ENCODE measurements at regions not wholly inside any gene's neighbourhood (a gene's known extent, or its start where the extent isn't known, plus 50 kb on each side); places are given as distances from the start of the nearest gene placed in this dataset.

DNA sequence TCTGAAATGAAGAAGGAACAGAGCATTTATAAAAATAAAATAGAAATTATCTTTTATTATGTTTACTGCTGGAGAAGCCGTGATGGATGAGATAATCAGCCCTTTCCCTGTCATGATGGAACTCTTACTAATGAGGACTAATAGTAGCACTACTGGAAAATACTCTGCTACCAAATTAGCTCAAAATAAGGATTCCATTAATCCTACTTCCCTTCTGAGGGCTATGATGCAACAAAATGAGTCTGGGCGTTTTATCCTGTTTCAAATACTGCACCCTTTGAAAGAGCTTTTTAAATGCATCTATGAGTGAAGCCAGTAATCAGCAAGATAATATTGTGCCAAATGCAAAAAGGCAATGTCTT lies 59.3 kb upstream of the CARMIL1 start:
- Histone ChIP-seq H4K20me1 (ENCODE audit: insufficient read depth, low read length) (no peaks in the 10 kb centered on the region), H3K4me1 (ENCODE audit: control insufficient read depth, insufficient read depth, low read length) (no peaks in the 10 kb centered on the region), H2BK15ac (ENCODE audit: low read depth, low read length) (no peak overlapping the region), H3K9ac (ENCODE audit: low read depth, low read length) (no peak overlapping the region), H3K18ac (ENCODE audit: low read depth, low read length) (no peak overlapping the region), H2AFZ (replicated peaks; ENCODE audit: low read length, poor library complexity) (no peak overlapping the region), H3K9me3 (ENCODE audit: control insufficient read depth, insufficient read depth, low read length) (no peaks in the 10 kb centered on the region), H2BK20ac (ENCODE audit: low read depth, low read length) (no peak overlapping the region), H3K27ac (ENCODE audit: insufficient read depth, low read length) (no peak overlapping the region), H3K79me1 (ENCODE audit: low read depth in 1 of 2, low read length in 2 of 2) (no peaks in the 10 kb centered on the region), H3K4ac (ENCODE audit: low read depth, low read length) (no peak overlapping the region), H2BK120ac (ENCODE audit: low read depth, low read length) (no peak overlapping the region), H3K4me2 (ENCODE audit: low read depth, low read length) (no peak overlapping the region), H2BK5ac (ENCODE audit: low read depth, low read length, poor library complexity, severe bottlenecking) (no peak overlapping the region), H3K9me1 (ENCODE audit: insufficient read depth, low read length) (no peaks in the 10 kb centered on the region), H4K91ac (ENCODE audit: insufficient read depth, low read depth, low read length) (no peak overlapping the region), H3K4me3 (ENCODE audit: insufficient read depth, low read depth, low read length) (no peak overlapping the region), H3K27me3 (ENCODE audit: control insufficient read depth, insufficient read depth, low read length) (no peaks in the 10 kb centered on the region), H3K23ac (ENCODE audit: low read depth, low read length) (no peak overlapping the region), H3K56ac (ENCODE audit: extremely low read depth, insufficient read depth, low read length) (no peak overlapping the region), H2AK5ac (ENCODE audit: low read depth, low read length) (no peak overlapping the region), H2AK9ac (replicated peaks; ENCODE audit: low read depth, low read length, poor library complexity) (no peak overlapping the region), H3K14ac (replicated peaks; ENCODE audit: low read depth, low read length) (no peak overlapping the region), H3K36me3 (ENCODE audit: control insufficient read depth, insufficient read depth, low read length) (no peaks in the 10 kb centered on the region), H4K8ac (ENCODE audit: low read depth in 2 of 2, low read length in 2 of 2) (no peak overlapping the region), H4K5ac (ENCODE audit: low read depth, low read length) (no peak overlapping the region)
- CTCF ChIA-PET = interaction anchor here (0.5 kb wide), 1 partner anchor 237 kb away, joined by 3 read pairs; no protein-coding TSS in a partner anchor
- dilution Hi-C loops (cut with HindIII; ENCODE audit: low sequenced_read_pairs, unreplicated experiment) (no loop called here), in situ Hi-C loops (cut with MboI; ENCODE audit: low sequenced_read_pairs) (loop anchor here (10.0 kb wide), 1 partner anchor 335 kb away; no protein-coding TSS in a partner anchor), intact Hi-C loops (cut with micrococcal nuclease) (no loop called here)
- TF ChIP-seq FOS (IDR thresholded peaks at IDR 0.05; ENCODE audit: low read depth, low read length) (no peak), CEBPB (IDR thresholded peaks at IDR 0.05; ENCODE audit: low read depth, low read length) (peak; percentile 35; the same call in 1 of the 2 replicates), SMC3 (IDR thresholded peaks at IDR 0.05; ENCODE audit: low read depth, low read length) (no peak), CHD1 (IDR thresholded peaks at IDR 0.05; ENCODE audit: low read depth, low read length) (no peak), POLR2A (IDR thresholded peaks at IDR 0.05; ENCODE audit: low read depth, low read length) (no peak), MAFK (IDR thresholded peaks at IDR 0.05; ENCODE audit: low read depth, low read length) (no peak)
- TF ChIP-seq, protein P1, sequence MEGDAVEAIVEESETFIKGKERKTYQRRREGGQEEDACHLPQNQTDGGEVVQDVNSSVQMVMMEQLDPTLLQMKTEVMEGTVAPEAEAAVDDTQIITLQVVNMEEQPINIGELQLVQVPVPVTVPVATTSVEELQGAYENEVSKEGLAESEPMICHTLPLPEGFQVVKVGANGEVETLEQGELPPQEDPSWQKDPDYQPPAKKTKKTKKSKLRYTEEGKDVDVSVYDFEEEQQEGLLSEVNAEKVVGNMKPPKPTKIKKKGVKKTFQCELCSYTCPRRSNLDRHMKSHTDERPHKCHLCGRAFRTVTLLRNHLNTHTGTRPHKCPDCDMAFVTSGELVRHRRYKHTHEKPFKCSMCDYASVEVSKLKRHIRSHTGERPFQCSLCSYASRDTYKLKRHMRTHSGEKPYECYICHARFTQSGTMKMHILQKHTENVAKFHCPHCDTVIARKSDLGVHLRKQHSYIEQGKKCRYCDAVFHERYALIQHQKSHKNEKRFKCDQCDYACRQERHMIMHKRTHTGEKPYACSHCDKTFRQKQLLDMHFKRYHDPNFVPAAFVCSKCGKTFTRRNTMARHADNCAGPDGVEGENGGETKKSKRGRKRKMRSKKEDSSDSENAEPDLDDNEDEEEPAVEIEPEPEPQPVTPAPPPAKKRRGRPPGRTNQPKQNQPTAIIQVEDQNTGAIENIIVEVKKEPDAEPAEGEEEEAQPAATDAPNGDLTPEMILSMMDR (conservative IDR thresholded peaks at IDR 0.05; ENCODE audit: low read depth, low read length) = no peak
- TF ChIP-seq, protein P2, sequence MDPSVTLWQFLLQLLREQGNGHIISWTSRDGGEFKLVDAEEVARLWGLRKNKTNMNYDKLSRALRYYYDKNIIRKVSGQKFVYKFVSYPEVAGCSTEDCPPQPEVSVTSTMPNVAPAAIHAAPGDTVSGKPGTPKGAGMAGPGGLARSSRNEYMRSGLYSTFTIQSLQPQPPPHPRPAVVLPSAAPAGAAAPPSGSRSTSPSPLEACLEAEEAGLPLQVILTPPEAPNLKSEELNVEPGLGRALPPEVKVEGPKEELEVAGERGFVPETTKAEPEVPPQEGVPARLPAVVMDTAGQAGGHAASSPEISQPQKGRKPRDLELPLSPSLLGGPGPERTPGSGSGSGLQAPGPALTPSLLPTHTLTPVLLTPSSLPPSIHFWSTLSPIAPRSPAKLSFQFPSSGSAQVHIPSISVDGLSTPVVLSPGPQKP (IDR thresholded peaks at IDR 0.05; ENCODE audit: borderline replicate concordance, low read depth, low read length) = no peak
- DNase-seq = no peak
- POLR2A ChIA-PET (ENCODE audit: unreplicated experiment) = no interaction called here
- ATAC-seq (ENCODE audit: low read depth) = no peak
- WGBS, 2 experiments (ENCODE audit: extremely low coverage in 2 of 2, insufficient read length in 1 of 2) = no CpG with 5 or more reads among the region's 2 CpGs
- no TSS peak for BruUV-seq (replicated peaks)

Measured in IMR-90 (cell line).